DMS79 (cell line): ENCODE measurements at regions not wholly inside any gene's neighbourhood (a gene's known extent, or its start where the extent isn't known, plus 50 kb on each side); places are given as distances from the start of the nearest gene placed in this dataset.

Experiments used
- DNase-seq: peaks from one replicate; lab custom pipeline; 2025; lab: John Stamatoyannopoulos, UW

- no peak for DNase-seq
These were observed 394.9 kb downstream of the HTR7 start for GRCh38 chr10:90462749-90463470.

DNA sequence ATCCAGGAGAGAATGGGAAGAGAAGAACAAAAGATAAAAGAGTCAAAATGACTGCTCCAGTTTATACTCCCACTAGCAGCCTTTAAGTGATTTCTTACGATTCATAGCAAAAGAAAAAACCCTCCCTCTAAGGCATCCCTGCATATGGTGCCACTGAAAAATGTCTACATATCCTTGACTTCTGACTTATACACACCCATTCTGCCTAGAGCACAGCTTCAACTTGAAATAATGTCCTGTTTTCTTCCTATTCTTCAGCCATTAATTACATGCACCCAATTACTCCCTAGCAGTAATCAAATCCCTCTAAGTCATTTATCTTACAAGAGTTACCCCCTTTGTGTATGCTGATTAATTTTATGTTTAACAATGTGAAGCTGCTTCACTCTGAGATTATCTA lies 393.5 kb downstream of the HTR7 start:
- DNase-seq: no peak

DNA sequence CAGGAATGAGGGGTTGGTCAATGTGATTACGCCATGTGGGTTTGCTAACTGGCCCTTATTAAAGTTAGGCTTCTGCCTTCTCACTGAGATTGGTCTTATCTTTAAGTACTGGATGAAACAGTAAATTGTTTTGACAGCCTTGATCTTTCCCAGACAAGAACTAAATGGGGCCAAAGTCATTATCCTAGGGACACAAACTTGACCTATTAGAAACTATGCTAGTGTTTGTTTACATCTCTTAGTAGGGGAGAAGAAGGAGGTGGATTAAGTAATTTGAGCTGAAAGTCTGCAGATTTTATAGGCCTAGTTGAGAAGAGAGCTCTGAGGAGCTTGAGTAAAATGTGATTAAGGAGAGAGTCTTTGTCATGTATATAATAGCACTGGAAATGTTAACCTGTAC lies 386.9 kb downstream of the HTR7 start:
- no peak for DNase-seq

- DNase-seq: no peak
These were observed 377.4 kb downstream of the HTR7 start for GRCh38 chr10:90480466-90480865.

GRCh38 chr10:90481326-90481923 lies 376.4 kb downstream of the HTR7 start:
- DNase-seq: no peak

DNA sequence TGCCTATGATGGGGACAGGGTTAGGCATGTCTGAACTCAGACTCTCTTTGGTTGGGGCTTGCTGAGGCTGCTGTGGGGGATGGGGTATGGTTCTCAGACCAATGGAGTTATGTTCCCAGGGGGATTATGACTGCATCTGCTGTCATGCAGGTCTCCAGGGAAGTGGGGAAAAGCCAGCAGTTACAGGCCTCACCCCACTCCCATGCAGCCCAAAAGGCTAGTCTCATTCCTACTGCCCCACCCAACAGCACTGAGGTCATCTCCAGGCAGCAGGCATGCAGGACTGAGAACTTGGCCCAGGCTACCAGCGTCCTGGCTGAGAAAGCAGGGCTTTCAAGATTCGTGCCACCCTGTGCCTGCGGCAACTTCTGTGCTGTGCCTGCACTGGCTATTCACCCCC lies 373.3 kb downstream of the HTR7 start:
- no peak for DNase-seq

GRCh38 chr10:90494183-90494582 lies 363.7 kb downstream of the HTR7 start:
- no peak for DNase-seq

DNA sequence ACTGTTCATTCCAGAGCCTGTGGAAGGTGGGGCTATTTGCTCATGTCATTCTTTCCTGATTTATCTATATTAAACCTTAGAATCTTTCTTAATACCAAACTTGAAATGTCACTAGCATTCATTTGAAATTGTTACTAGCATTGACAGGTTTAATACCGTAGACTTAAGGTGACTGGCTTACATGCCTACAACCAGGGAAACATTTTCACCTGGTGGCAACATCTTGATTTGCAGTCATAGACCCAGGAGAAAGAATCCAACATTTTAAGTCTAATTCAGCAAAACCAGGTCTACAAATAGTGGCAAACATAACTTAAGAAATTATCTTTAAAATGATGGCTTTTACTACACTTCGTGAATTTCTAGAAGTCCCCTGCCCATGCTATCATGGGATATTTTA lies 353.7 kb downstream of the HTR7 start:
- no peak for DNase-seq

- DNase-seq: no peak
These were observed 331.1 kb downstream of the HTR7 start for GRCh38 chr10:90526721-90527120.

DNA sequence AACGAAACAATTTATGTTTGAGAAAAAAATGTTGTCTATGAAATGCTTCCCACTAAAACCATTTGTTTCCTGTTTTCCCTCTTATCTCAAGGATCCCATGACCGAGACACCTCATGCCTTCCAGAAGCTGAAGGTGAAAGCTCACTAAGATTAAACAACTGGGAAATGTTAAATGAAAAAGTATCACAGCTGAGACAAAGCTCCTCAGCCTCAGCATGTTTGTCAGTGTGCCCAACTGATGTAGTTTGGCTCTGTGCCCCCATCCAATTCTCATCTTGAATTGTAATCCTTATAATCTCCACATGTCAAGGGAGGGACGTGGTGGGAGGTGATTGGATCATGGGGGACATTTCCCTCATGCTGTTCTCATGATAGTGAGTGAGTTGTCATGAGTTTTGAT lies 327.3 kb downstream of the HTR7 start:
- DNase-seq: no peak

- DNase-seq: no peak
These were observed 300.5 kb downstream of the HTR7 start for GRCh38 chr10:90557385-90557784.

GRCh38 chr10:90560331-90560730 lies 297.5 kb downstream of the HTR7 start:
- DNase-seq: no peak

DNA sequence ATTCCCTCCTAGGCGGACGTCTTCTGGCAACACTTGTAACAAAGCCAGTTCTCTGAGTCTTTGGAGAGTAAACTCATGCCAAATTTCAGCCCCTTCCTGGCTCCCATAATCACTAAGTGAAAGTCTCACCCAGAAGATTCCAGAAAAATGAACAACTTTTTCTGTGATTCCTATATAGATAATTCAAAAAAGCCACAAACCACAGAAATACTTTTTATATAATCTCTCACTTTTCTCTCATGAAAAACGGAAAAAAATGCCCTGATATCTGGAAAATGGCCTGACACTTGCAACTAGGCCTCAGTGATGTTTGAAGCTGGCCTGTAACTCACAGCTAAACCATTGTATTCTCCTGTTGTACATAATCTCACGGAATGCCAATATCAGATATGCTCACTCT lies 296.2 kb downstream of the HTR7 start:
- no peak for DNase-seq

GRCh38 chr10:90571481-90572258 lies 286.2 kb downstream of the HTR7 start:
- DNase-seq: no peak

DNA sequence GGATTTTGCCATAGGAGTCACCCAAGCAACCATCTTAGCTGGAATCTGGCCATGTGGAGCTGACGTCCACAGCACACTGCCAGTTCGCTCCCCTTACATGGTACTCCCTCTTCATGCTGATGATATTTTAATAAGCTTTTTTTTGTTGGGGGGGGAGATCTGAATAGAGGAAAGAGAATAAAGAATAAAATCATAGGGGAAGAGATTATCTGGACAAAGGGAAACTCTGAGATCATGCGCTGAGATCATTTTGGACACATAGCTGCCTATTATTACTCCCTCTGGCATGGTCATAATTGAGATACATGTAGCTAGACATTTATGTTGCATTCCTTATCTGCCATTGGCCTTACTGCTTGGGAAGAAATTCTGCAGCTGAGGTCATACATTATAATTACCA lies 282.7 kb downstream of the HTR7 start:
- DNase-seq: no peak

- no peak for DNase-seq
These were observed 280.3 kb downstream of the HTR7 start for GRCh38 chr10:90577569-90577968.

DNA sequence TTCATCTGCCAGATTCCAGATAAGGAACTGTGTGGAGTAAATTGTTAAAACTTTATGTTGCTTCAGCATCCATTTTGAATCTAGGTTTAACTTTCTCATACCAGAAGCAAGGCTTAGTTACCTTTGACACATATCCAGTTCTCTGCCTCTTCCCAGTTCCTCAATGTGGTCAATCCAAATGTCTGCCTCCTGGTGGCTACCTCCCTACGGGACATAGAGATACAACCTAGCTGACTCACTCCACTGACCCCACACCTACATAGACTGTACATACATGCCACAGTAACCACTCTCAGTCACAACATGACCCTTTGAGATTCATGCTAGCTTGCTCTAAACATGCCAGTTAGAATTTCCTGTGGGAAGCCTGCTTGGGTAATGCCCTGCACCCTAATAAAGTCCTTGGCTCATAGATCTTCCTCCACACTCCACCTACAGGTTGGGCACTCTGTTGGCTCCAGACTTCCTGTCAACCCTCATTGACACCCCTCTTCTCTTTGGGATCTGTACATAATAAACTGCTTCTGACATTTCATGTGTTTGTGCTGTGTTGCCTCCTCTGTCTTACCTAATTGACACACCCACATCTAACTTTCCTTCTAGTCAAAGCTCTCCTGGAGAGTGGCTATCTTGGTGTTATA lies 278.1 kb downstream of the HTR7 start:
- DNase-seq: no peak

DNA sequence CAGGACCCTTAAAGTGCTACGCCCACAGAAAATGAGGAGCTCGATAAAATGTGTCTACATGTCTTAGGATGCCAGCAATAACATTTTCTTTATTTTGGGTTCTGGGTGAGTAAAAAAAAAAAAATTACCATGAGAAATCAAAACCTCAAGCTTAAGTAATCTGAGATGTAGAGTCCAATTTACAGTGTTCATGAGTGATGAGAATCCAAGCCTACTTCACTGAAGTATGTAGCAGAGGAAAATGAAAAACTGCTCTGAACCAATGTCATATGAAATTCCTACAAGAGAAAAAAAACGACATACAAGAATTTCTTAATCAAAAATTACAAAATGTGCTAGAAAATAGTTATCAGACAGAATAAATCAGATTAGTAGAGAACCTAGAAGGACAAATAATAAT lies 274.4 kb downstream of the HTR7 start:
- DNase-seq: no peak

- DNase-seq: no peak
These were observed 270.8 kb downstream of the HTR7 start for GRCh38 chr10:90587081-90587491.

- no peak for DNase-seq
These were observed 270.3 kb downstream of the HTR7 start for GRCh38 chr10:90587561-90587960.

- DNase-seq: no peak
These were observed 269.6 kb downstream of the HTR7 start for GRCh38 chr10:90588222-90588621.

DNA sequence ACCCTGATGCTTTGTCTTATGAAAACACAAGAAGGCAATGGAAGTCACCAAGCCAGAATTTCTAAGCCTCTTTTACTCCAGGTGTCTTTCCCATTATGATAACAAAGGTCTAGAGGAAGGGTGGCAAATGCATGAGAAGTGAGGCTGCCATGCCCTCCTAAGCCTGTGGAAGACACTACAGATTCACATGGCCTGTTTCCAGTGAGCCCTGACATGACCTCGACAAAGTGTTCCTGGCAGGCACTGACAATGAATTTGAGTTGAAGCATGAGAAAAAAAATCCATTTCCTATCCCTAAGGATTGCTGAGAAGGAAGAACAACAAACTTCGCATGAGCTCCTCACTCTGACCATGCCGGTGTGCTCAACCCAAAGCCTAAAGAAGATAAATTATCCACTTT lies 268.0 kb downstream of the HTR7 start:
- DNase-seq: no peak

- DNase-seq: no peak
These were observed 266.2 kb downstream of the HTR7 start for GRCh38 chr10:90591629-90592028.
